ENCODE measurements at regions not wholly inside any gene's neighbourhood (a gene's known extent, or its start where the extent isn't known, plus 50 kb on each side); places are given as distances from the start of the nearest gene placed in this dataset.

DNA sequence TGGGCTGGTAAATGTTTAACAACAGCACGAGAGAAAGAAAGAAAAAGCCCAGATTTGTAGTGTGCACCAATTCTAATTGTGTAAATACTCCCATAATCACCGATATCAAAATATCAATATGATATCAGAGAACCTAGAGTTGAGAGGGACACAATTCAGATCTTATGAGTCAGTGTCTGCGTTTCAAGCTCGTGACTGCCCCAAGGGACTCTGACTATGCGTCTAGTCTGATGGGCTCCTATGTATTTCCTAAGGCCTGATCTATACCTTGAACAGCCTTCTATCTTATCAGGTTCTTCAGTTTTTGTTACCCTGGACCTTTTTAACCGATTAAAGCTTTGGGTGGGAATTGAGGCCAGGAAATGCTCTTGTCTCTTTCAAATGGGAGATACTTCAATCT is 243.0 kb upstream of the SLC24A2 start:
- ATAC-seq (no peak), DNase-seq (ENCODE audit: low spot score) (no peak)
- peaks cover 23% of the 10 kb centered on the region for H3K4me1 Mint-ChIP-seq
- H3K36me3 Mint-ChIP-seq: no peaks in the 10 kb centered on the region
- no peaks in the 10 kb centered on the region for H3K9me3 Mint-ChIP-seq
- no peak overlapping the region for H3K27ac Mint-ChIP-seq
- POLR2A ChIA-PET: no interaction called here
- no peaks in the 10 kb centered on the region for H3K27me3 Mint-ChIP-seq (ENCODE audit: low read depth)
- CTCF ChIA-PET: no interaction called here
- TF ChIP-seq NFE2L1 (CRISPR knock-in tag; IDR thresholded peaks at IDR 0.05): no peak
- no peak for TF ChIP-seq HMGA2 (CRISPR knock-in tag; IDR thresholded peaks at IDR 0.05)
- no peak for TF ChIP-seq ZNF671 (CRISPR knock-in tag; IDR thresholded peaks at IDR 0.05)
- TF ChIP-seq, protein P1, sequence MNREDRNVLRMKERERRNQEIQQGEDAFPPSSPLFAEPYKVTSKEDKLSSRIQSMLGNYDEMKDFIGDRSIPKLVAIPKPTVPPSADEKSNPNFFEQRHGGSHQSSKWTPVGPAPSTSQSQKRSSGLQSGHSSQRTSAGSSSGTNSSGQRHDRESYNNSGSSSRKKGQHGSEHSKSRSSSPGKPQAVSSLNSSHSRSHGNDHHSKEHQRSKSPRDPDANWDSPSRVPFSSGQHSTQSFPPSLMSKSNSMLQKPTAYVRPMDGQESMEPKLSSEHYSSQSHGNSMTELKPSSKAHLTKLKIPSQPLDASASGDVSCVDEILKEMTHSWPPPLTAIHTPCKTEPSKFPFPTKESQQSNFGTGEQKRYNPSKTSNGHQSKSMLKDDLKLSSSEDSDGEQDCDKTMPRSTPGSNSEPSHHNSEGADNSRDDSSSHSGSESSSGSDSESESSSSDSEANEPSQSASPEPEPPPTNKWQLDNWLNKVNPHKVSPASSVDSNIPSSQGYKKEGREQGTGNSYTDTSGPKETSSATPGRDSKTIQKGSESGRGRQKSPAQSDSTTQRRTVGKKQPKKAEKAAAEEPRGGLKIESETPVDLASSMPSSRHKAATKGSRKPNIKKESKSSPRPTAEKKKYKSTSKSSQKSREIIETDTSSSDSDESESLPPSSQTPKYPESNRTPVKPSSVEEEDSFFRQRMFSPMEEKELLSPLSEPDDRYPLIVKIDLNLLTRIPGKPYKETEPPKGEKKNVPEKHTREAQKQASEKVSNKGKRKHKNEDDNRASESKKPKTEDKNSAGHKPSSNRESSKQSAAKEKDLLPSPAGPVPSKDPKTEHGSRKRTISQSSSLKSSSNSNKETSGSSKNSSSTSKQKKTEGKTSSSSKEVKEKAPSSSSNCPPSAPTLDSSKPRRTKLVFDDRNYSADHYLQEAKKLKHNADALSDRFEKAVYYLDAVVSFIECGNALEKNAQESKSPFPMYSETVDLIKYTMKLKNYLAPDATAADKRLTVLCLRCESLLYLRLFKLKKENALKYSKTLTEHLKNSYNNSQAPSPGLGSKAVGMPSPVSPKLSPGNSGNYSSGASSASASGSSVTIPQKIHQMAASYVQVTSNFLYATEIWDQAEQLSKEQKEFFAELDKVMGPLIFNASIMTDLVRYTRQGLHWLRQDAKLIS (CRISPR knock-in tag; IDR thresholded peaks at IDR 0.05; ENCODE audit: borderline replicate concordance): no peak
- no peak for TF ChIP-seq ELF4 (CRISPR knock-in tag; IDR thresholded peaks at IDR 0.05; ENCODE audit: low read depth)
- TF ChIP-seq, protein P2, sequence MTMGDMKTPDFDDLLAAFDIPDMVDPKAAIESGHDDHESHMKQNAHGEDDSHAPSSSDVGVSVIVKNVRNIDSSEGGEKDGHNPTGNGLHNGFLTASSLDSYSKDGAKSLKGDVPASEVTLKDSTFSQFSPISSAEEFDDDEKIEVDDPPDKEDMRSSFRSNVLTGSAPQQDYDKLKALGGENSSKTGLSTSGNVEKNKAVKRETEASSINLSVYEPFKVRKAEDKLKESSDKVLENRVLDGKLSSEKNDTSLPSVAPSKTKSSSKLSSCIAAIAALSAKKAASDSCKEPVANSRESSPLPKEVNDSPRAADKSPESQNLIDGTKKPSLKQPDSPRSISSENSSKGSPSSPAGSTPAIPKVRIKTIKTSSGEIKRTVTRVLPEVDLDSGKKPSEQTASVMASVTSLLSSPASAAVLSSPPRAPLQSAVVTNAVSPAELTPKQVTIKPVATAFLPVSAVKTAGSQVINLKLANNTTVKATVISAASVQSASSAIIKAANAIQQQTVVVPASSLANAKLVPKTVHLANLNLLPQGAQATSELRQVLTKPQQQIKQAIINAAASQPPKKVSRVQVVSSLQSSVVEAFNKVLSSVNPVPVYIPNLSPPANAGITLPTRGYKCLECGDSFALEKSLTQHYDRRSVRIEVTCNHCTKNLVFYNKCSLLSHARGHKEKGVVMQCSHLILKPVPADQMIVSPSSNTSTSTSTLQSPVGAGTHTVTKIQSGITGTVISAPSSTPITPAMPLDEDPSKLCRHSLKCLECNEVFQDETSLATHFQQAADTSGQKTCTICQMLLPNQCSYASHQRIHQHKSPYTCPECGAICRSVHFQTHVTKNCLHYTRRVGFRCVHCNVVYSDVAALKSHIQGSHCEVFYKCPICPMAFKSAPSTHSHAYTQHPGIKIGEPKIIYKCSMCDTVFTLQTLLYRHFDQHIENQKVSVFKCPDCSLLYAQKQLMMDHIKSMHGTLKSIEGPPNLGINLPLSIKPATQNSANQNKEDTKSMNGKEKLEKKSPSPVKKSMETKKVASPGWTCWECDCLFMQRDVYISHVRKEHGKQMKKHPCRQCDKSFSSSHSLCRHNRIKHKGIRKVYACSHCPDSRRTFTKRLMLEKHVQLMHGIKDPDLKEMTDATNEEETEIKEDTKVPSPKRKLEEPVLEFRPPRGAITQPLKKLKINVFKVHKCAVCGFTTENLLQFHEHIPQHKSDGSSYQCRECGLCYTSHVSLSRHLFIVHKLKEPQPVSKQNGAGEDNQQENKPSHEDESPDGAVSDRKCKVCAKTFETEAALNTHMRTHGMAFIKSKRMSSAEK (CRISPR knock-in tag; IDR thresholded peaks at IDR 0.05; ENCODE audit: borderline replicate concordance): no peak
- TF ChIP-seq SOX15 (CRISPR knock-in tag; IDR thresholded peaks at IDR 0.05): no peak
- TF ChIP-seq, protein P3, sequence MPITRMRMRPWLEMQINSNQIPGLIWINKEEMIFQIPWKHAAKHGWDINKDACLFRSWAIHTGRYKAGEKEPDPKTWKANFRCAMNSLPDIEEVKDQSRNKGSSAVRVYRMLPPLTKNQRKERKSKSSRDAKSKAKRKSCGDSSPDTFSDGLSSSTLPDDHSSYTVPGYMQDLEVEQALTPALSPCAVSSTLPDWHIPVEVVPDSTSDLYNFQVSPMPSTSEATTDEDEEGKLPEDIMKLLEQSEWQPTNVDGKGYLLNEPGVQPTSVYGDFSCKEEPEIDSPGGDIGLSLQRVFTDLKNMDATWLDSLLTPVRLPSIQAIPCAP (CRISPR knock-in tag; IDR thresholded peaks at IDR 0.05): no peak
- TF ChIP-seq ZBTB21 (CRISPR knock-in tag; IDR thresholded peaks at IDR 0.05; ENCODE audit: borderline replicate concordance): no peak
- no peak for TF ChIP-seq GTF2I (CRISPR knock-in tag; conservative IDR thresholded peaks at IDR 0.05)
- TF ChIP-seq, protein P4, sequence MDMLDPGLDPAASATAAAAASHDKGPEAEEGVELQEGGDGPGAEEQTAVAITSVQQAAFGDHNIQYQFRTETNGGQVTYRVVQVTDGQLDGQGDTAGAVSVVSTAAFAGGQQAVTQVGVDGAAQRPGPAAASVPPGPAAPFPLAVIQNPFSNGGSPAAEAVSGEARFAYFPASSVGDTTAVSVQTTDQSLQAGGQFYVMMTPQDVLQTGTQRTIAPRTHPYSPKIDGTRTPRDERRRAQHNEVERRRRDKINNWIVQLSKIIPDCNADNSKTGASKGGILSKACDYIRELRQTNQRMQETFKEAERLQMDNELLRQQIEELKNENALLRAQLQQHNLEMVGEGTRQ (CRISPR knock-in tag; IDR thresholded peaks at IDR 0.05): no peak
- TF ChIP-seq, protein P5, sequence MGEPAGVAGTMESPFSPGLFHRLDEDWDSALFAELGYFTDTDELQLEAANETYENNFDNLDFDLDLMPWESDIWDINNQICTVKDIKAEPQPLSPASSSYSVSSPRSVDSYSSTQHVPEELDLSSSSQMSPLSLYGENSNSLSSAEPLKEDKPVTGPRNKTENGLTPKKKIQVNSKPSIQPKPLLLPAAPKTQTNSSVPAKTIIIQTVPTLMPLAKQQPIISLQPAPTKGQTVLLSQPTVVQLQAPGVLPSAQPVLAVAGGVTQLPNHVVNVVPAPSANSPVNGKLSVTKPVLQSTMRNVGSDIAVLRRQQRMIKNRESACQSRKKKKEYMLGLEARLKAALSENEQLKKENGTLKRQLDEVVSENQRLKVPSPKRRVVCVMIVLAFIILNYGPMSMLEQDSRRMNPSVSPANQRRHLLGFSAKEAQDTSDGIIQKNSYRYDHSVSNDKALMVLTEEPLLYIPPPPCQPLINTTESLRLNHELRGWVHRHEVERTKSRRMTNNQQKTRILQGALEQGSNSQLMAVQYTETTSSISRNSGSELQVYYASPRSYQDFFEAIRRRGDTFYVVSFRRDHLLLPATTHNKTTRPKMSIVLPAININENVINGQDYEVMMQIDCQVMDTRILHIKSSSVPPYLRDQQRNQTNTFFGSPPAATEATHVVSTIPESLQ (CRISPR knock-in tag; IDR thresholded peaks at IDR 0.05): no peak
- TF ChIP-seq, protein P6, sequence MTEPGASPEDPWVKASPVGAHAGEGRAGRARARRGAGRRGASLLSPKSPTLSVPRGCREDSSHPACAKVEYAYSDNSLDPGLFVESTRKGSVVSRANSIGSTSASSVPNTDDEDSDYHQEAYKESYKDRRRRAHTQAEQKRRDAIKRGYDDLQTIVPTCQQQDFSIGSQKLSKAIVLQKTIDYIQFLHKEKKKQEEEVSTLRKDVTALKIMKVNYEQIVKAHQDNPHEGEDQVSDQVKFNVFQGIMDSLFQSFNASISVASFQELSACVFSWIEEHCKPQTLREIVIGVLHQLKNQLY (CRISPR knock-in tag; IDR thresholded peaks at IDR 0.05): no peak
- no peak overlapping the region for H3K4me3 Mint-ChIP-seq

DNA sequence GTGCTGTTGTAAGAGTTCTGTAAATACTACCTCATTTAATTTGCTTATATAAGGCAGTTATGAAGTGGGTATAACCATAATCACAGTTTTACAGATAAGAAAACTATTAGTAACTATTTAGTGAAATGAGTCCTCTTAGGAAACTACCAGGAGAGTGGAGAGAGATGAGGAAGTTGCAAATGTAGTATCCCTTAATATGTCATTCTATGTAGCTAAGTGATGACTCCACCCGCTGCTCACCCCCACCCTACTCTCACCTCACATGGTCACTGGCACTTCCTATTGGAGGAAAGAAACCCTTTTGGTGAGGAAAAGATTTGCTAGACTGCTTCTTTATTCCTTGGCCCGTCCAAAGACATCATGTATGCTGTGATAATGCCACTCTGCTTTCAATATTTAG is 241.8 kb upstream of the SLC24A2 start:
- DNase-seq (ENCODE audit: low spot score) (no peak), ATAC-seq (no peak)
- Mint-ChIP-seq H3K36me3 (no peaks in the 10 kb centered on the region), H3K4me1 (peaks cover 23% of the 10 kb centered on the region), H3K27me3 (ENCODE audit: low read depth) (no peaks in the 10 kb centered on the region), H3K27ac (no peak overlapping the region), H3K9me3 (no peaks in the 10 kb centered on the region), H3K4me3 (no peak overlapping the region)
- ChIA-PET POLR2A (no interaction called here), CTCF (no interaction called here)
- TF ChIP-seq, protein P7, sequence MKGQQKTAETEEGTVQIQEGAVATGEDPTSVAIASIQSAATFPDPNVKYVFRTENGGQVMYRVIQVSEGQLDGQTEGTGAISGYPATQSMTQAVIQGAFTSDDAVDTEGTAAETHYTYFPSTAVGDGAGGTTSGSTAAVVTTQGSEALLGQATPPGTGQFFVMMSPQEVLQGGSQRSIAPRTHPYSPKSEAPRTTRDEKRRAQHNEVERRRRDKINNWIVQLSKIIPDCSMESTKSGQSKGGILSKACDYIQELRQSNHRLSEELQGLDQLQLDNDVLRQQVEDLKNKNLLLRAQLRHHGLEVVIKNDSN (CRISPR knock-in tag; IDR thresholded peaks at IDR 0.05): no peak
- no peak for TF ChIP-seq ZNF263 (CRISPR knock-in tag; IDR thresholded peaks at IDR 0.05; ENCODE audit: low read depth)
- TF ChIP-seq SMAD4 (CRISPR knock-in tag; IDR thresholded peaks at IDR 0.05): no peak
- TF ChIP-seq, protein P8, sequence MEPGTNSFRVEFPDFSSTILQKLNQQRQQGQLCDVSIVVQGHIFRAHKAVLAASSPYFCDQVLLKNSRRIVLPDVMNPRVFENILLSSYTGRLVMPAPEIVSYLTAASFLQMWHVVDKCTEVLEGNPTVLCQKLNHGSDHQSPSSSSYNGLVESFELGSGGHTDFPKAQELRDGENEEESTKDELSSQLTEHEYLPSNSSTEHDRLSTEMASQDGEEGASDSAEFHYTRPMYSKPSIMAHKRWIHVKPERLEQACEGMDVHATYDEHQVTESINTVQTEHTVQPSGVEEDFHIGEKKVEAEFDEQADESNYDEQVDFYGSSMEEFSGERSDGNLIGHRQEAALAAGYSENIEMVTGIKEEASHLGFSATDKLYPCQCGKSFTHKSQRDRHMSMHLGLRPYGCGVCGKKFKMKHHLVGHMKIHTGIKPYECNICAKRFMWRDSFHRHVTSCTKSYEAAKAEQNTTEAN (CRISPR knock-in tag; IDR thresholded peaks at IDR 0.05): no peak
- no peak for TF ChIP-seq NR3C1 (CRISPR knock-in tag; conservative IDR thresholded peaks at IDR 0.05; ENCODE audit: low read depth)
- TF ChIP-seq CREM (CRISPR knock-in tag; IDR thresholded peaks at IDR 0.05): no peak
- no peak for TF ChIP-seq CBFB (CRISPR knock-in tag; IDR thresholded peaks at IDR 0.05; ENCODE audit: low read depth)
- no peak for TF ChIP-seq GABPB1 (CRISPR knock-in tag; IDR thresholded peaks at IDR 0.05)
- no peak for TF ChIP-seq SP1 (CRISPR knock-in tag; conservative IDR thresholded peaks at IDR 0.05)
- no peak for TF ChIP-seq ESRRA (CRISPR knock-in tag; IDR thresholded peaks at IDR 0.05; ENCODE audit: borderline replicate concordance)
- no peak for TF ChIP-seq SOX15 (CRISPR knock-in tag; IDR thresholded peaks at IDR 0.05)
